ENCODE measurements at regions not wholly inside any gene's neighbourhood (a gene's known extent, or its start where the extent isn't known, plus 50 kb on each side); places are given as distances from the start of the nearest gene placed in this dataset.

- DNase-seq, result no peak
Measured at GRCh38 chr6:144695858-144696533, 410.9 kb downstream of the UTRN start.

GRCh38 chr6:144696610-144697368 is 411.7 kb downstream of the UTRN start:
- no peak for DNase-seq

GRCh38 chr6:144697369-144697760 is 412.2 kb downstream of the UTRN start:
- no peak for DNase-seq

- DNase-seq, result no peak
Measured at GRCh38 chr6:144697801-144698200, 412.7 kb downstream of the UTRN start.

GRCh38 chr6:144702781-144703180 is 417.6 kb downstream of the UTRN start:
- DNase-seq, result no peak

GRCh38 chr6:144710207-144710606 is 425.1 kb downstream of the UTRN start:
- DNase-seq, result no peak

- DNase-seq, result no peak
Measured at GRCh38 chr6:144711661-144712060, 426.5 kb downstream of the UTRN start.

- DNase-seq, result no peak
Measured at GRCh38 chr6:144712541-144712940, 427.4 kb downstream of the UTRN start.

- DNase-seq, result no peak
Measured at GRCh38 chr6:144714021-144714712, 429.0 kb downstream of the UTRN start.

GRCh38 chr6:144715344-144715743 is 430.2 kb downstream of the UTRN start:
- DNase-seq, result no peak

GRCh38 chr6:144718431-144718830 is 433.3 kb downstream of the UTRN start:
- DNase-seq, result no peak

GRCh38 chr6:144721232-144721631 is 436.1 kb downstream of the UTRN start:
- no peak for DNase-seq

- DNase-seq, result no peak
Measured at GRCh38 chr6:144722154-144722737, 437.1 kb downstream of the UTRN start.

- peak; percentile 18 for DNase-seq
Measured at GRCh38 chr6:144722925-144723324, 437.8 kb downstream of the UTRN start.

- no peak for DNase-seq
Measured at GRCh38 chr6:144723431-144723830, 438.3 kb downstream of the UTRN start.

GRCh38 chr6:144724818-144725217 is 439.7 kb downstream of the UTRN start:
- DNase-seq, result no peak

- no peak for DNase-seq
Measured at GRCh38 chr6:144725736-144726522, 440.8 kb downstream of the UTRN start.

- no peak for DNase-seq
Measured at GRCh38 chr6:144728804-144729203, 443.7 kb downstream of the UTRN start.

GRCh38 chr6:144729502-144729901 is 444.4 kb downstream of the UTRN start:
- DNase-seq, result no peak

- no peak for DNase-seq
Measured at GRCh38 chr6:144730088-144730645, 445.0 kb downstream of the UTRN start.

- DNase-seq, result no peak
Measured at GRCh38 chr6:144731229-144731628, 446.1 kb downstream of the UTRN start.

GRCh38 chr6:144736763-144737162 is 451.6 kb downstream of the UTRN start:
- DNase-seq, result no peak
